ENCODE measurements at regions not wholly inside any gene's neighbourhood (a gene's known extent, or its start where the extent isn't known, plus 50 kb on each side); places are given as distances from the start of the nearest gene placed in this dataset.

DNA sequence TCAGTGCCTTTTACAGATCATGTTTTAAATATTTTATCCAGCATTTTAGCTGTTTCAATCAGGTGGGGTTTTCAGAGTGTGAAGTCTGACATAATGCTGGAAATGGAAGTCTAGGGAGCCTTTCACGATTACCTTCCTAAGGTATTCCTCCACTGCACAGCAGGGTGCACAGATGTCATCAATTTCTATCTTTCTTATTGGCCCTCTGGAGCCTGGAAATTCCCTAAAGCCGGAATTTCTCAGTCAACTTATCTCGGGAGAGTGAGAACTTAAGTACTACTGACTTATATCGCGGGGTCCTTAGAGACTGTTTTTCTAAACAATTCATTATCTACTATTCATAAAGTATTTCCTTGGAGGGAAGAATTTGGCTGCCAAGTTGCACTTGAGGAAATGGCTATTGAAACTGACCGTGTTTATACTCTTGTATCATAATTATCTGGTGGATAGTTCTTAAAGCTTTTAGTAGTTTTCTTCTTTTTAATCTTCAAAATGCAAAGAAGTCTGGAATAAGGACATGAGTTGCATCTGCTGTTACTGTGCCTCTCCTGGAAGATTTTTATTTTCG lies 311.8 kb upstream of the B3GALT2 start:
- no peak for DNase-seq

DNA sequence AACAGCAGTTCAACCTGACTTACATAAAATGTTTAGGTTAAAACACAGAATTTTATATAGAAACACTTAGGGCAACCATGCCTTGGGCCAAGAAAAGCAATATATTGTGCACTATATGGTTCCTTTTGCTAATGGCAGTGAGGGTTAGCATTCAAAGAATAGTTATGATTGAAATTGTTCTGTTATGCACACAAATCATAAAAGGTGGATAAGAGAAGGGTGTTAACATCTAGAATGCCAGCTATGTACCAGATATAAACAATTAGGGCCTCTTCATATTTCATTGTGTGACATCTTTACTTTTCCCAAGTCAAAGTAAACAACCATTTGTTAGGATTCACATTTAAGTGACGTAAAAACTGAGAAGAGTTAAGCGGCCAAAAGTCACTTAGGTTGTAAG lies 308.0 kb upstream of the B3GALT2 start:
- no peak for DNase-seq

DNA sequence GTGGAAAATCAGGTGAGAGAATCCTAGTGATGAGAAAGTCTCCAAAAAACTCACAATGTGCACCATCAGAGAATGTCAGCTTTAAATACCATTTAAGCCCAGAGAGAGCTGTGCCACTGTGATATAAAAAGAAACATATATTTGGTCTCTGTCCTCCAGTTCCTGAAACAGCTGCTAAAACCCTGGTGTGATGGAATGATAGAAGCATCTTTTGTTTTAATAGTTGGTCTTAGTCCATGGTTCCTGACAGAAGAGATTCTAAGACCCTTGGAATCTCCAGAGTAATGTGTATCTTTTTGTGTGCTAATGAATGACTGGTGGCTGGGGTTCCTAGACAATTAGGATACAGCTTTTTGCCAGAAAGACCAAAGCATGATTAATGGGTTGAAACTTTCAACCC lies 302.8 kb upstream of the B3GALT2 start:
- no peak for DNase-seq

DNA sequence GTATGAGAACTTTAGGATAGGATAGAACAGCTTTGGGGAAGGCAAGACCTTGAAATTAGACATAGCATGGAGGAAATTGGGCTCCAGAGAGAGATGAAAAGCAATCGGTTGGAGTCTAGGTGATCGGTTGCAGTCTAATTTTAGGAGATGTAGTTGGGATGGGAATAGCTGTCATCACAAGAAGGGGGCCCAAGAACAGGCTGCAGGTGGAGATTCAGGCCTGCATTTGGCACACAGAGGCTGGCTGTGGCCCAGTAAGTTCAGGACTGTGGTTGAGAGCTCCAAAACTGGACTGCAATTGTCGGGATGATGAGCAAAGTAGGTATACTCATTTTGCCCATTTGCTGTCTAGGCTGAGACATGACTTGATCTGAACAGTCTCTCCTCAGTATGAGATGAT lies 301.3 kb upstream of the B3GALT2 start:
- no peak for DNase-seq

DNA sequence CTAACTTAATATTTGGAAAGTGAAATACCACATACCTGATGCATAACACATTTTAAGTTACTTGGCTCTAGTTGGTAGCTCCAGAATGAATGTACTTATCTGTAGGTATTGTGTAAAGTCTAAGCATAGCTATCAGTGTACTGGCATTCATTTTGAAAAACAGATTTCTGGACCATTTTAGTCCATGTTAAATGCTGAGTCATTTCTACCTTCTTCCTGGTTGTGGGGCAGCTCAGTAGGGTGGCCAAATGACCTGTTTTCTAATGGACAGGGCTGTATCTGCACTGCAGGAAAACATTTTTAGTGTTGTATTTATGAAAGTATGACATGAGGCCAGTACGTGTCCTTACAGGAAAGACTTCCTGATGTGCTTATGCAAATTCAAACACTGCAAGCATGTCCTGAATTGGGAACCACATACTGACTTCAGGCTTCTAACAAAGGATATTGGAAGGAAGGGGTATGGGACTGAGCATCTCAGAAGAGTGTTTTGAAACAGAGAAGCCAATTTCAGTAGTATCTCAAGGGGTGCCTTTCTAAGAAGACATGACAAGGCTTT lies 300.3 kb upstream of the B3GALT2 start:
- DNase-seq: no peak

DNA sequence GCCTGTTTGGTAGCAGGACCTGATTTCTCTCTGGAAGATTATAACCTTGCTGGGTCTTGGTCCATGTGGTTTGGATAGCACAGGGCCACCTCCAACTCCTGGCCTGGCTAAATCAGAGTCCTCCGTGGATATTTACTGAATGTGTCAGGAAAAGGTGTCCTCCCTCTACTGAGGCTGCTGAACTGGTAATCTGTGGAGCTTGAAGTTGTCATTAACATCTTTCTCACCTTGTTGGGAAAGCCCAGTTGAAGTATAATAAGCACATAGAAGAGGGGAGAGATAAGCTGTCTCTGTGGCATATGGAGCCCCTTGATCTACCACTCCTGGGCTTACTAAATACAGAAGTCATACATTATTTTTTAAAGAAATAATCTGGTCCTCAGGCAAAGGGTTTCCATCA lies 294.3 kb upstream of the B3GALT2 start:
- no peak for DNase-seq

DNA sequence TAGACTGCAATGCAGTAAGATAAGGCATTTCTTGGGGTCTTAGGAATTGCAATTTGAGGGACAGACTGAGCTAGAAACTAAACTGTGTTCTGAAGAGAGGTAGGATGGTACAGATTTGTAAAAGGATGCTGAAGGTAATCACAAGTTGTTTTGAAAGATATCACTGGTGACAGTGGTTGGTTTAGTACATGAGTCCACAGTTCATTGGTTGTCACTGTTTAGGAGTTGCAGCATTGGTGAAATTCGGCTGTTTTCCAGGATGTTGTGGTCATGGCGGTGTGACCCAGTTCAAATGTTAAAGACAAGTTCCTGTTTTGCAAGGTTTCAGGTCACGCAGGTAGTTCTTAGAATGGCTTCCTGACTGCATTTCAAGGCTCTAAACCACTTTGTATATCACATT lies 292.8 kb upstream of the B3GALT2 start:
- peak; percentile 57 for DNase-seq

DNA sequence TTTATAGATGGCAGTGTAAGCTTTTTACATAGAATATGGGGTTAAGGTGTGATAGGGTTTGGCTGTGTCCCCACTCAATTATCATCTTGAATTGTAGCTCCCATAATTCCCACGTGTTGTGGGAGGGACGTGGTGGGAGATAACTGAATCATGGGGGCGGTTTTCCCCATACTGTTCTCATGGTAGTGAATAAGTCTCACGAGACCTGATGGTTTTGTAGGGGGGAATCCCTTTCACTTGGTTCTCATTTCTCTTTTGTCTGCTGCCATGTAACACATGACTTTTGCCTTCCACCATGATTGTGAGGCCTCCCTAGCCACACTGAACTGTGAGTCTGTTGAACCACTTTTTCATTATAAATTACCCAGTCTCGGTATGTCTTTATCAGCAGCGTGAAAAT lies 290.3 kb upstream of the B3GALT2 start:
- no peak for DNase-seq

DNA sequence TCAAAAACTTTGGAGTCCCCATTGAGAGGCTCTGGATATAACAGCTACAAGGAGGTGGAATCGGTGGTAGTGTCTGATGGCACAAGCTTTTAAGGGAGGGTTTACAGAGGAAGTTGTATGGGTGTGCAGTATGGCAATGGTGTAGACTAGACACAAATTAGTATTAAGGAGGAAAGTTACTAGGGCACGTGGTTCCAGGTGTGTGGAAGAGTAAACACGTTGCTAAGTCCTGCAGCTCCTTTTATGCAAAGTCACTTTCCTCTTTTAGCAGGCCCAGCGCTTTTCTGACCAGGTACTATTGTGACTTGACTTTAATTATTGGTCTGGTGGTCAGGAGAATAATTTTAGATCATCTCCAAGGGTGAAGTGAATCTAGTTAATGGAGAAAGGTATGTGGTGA lies 287.5 kb upstream of the B3GALT2 start:
- DNase-seq: no peak

DNA sequence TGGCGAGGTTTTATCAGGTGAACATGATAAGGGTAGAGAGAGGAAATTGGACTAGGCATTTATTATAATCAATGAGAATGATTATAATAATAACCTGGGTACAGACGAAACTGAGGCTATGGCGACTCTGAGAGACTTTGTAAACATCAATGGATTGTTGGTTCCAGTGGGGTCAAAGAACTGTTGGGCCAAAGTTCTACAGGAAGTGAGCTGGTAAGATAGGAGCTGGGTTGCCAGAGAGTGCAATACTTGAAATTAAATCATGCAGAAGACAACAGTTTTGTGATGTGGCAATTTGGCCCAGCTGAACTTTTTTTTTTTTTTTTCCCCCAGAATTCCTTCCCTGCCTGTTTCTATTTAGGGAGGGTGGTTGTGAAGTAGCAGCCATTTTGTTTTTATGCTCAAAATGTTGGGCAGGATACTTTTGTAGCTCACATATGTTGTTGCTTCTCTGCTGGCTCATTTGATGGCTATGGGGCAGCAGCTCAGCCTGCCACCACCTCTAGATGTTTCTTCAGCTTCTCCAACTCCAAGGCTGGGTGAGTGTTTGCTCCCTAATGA lies 286.5 kb upstream of the B3GALT2 start:
- no peak for DNase-seq

DNA sequence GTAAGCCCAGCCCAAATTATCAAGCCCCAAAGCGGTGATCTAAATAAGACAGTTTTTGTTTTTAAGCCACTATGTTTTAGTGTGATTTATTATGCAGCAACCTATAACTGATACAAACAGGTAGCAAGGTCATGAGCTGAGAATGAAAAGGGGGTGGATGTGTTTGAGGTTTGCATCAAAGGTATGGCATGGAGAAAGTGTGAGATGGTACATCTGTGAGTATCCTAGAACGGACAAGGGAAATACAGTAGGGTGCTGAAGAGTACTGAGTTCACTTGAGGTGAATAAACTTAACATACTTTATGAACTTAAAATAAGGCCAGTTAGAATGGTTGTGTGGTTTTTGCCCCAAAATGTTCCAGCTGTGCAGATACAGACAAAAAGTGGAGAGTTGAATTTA lies 286.0 kb upstream of the B3GALT2 start:
- no peak for DNase-seq

DNA sequence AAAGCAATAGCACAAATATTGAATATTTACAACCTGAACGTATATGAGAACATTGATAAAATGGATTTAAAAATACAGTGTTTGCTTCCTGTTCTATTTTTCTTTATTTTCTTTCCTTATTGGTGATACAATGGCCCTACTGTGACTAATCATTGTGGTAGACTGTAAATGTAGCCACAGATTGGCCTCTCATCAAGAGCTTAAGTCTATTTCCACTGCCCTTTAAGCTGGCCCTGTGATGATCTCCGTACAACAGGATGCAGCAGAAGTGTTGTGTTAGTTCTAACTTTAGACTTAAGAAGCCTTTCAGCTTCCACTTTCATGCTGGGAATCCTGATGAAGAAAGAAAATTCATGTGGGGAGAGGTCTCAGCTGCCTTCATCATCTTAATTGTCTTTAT lies 285.6 kb upstream of the B3GALT2 start:
- no peak for DNase-seq

DNA sequence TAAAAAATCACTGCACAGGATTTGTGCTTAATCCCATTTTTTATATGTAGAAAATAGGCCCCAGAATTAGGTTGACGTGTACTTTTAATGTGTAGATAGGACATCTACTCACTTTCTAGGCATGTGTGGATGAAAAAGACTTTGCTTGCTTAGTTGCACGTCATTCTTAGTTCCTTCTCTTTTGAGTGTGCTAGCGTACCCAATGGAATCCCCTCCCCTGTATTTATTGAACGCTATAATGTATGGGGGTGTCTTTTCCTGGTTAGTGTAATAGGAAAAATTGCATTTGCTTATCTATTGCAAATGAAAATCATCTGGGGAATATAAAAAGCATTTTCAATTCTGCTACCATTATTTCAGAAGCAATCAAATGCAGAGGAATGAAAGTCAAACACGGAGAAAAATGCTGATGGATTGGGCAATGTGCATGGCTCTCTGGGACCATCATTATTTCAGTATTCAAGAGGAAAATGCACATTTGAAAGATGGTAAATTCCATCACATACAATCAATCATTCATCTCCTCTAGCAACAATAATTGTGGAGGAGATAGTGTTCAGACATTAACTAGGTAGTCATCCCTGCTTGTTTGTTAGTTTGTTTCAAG lies 277.0 kb upstream of the B3GALT2 start:
- DNase-seq: no peak

DNA sequence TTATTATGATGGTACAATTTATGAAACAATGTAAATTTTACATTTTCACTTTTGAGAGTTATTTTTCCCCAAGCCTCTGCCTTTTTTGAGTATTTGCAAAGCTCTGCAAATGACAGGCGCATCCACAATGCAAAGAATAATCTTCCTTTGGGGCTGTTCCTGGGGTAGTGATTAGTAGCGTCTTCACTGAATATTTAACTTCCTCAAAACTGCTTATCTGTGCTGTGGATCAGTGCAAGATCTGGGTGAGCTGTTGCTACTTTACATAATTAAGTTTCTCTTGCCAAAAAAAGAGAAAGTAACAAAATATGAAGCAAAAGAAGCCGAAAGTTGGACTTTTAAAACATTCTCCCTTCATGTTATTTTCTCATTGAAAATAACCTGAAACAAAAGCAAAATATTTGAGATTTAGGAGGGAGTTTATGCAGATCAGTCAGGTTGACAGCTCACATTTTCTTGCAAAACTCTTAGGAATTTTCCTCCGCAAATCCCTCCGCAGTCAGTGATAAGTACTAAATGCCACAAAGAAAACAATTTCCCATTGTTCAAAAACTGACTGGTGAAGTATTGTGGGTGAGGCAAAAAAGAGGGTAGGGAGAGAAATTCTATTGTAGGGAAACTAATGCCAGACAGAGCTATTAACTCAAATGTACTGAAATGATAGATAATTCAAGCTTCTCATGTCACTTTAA lies 276.4 kb upstream of the B3GALT2 start:
- DNase-seq: no peak

DNA sequence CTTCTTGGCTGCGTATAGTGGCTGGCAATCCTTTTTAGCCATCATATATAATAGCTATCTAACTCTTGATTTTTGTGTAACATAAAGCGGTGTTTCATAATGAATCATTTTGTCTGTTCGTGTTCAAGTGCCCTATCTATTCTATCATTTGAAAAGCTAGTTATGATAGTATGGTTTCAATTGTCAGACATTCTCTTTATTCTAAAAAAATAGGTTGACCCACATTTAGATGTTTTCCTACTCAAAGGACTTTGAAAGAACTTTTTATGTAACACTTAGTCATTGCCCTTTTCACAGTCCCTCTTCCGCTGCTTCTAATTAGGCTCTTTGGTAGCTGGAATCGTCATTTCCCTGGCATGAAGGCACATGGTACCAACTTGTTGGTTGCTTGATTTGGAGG lies 272.2 kb upstream of the B3GALT2 start:
- DNase-seq: peak; percentile 4

DNA sequence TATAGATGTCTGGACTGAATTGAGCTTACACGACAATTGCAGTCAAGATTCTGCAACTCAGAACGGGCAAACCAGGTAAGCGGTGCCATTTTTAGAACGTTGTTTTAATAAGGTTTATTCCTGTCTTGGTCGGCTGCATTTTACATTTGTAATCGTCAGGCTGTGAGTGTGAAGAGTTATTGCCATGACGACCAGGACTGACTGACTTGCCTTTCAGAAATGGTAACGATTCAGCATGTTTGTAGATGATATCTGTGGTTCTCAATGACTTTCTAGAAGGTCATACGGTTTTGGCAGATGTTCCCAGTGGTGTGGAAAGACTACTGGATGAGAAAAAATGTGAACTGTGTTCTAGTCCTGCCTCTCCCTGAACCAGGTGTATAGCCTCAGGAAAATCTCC lies 271.3 kb upstream of the B3GALT2 start:
- no peak for DNase-seq

DNA sequence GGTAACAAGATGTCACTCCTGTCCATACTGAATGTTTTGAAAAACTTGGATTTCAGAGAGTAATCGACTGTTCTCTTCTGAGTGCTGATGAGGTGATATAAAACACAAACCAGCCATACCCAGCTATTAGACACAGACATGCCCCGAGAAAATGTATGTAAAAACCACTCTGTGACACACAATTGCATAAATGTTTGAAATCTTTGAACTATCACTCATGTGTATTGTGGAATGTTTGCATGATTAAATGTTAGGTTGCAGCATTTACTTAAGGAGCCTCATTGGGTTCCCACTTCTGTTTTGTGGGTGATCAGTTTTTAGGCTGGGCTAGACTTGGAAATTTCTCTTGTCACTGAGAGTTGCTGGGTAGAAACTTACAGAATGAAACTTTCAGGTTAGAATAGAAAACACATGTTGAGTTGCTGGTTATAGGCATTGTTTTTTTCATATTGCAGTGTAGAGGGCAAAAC lies 270.4 kb upstream of the B3GALT2 start:
- DNase-seq: no peak

DNA sequence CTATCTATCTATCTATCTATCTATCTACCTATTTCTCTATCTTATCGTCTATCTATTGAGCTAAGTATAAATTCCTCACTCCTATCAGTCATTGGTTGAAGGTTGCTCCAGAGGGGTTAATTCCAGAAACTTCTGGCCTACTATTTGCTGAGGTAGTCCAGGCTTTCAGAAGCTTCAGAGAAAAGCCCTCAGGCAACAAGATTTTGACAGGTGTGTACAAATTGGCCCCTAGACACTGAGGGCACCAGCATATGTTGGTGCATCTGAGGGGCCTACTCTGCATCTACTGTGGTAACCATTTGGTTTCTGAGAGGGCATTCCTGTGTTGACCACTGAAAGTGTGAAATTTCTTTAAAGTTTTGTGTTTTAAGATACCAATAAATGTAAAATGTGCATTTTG lies 265.2 kb upstream of the B3GALT2 start:
- DNase-seq: no peak

DNA sequence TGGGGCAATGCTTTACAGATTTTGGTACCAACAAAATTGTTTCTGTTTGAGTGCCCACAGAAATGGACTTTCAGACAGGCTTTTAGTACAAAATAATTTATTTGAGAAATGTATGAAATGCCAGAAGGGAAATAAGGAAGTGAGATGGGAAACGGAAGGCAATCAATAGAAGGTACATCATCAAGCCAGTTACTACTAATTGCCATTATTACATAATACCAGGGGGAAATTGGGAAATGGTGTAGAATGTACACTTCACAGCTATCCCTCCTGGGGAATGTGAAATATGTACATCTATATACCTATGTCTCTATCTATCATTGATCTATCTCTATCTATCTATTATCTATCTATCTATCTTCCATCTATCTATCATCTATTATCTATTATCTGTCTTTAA lies 264.6 kb upstream of the B3GALT2 start:
- DNase-seq: no peak

DNA sequence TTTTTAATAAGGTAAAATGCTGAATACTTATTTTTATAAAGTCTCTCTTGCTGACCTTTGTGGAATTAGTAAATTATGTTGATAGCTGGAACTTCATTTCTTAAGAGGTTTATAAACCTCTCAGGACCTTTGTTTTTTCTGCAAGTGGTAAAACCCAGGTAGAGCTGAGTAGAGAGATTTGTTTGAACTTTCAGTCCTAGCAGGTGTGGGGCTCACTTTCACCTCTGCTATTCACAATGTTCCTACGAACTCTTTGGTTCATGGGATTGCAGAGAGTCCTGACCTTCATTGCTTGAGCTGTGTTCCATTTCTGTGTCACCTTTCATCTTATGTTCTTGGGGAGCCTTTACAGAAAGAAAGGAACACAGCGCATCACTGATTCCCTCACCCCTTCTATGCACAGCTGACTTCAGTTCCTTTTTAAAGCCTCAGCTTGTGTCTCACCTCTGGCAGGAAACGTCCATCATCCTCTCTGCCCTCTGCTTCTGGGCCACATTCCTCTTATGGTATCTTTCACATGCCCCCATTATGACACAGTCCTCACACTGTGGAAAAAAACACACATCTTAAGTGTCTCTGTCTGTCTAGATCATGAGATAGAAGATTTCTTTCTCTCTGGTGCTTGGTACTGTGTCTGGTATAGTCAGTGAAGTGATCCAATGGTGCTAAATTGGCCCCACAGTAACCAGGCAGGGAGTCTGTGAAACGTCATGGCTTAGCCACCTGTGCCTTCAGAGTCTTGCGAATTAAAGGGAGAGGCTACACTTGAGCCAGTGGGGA lies 262.5 kb upstream of the B3GALT2 start:
- peak; percentile 13 for DNase-seq

DNA sequence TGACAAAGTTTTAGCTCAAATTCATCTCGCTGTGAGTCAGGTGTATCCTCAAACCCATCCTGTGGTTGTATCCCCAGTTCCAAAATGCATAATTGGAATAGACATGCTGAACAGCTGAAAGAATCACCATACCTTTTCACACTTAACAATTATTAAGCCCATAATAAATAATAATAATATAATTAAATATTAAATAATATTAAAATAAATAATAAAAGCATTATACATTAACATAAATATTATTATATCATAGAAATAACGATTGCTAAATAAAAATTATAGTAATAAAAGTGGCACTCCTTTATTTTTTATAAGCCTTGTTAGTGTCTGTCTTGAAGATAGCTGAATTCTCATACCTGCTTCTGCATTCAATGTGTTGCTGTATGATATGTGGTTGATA lies 257.5 kb upstream of the B3GALT2 start:
- DNase-seq: no peak

DNA sequence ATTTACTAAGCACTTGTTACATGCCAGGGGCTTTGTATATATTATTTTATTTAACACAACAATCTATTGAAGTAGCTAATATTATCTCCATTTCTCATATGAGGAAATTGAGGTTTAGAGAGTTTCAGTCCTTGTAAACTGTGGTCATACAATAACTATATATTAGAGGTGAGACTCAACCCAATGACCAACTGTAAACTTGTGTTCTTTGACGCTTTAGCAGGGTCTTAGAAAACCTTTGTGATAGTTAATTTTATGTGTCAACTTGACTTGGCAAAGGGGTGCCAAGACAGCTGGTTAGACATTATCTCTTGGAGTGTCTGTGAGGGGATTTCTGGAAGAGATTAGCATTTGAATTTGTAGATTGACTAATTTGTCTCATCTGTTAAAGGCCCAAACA lies 252.4 kb upstream of the B3GALT2 start:
- DNase-seq: no peak

DNA sequence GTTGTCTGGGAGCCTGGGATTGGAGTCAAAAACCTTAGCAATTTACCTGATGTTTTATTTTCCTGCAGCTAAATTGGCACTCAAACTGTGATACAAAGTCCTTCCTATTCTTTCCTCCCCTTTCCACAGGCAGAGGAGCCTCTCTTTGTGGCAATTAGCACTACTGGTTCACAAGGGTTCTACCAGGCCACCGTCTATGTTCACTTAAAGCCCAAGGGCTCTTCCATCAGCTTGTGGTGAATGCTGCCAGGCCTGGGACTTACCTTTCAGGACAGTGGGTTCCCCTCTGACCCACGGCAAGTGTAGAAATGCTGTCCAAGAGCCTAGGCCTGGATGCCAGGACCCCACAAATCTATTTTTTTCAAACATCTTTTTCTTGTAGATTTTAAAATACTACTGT lies 251.9 kb upstream of the B3GALT2 start:
- no peak for DNase-seq
